ENCODE measurements at regions not wholly inside any gene's neighbourhood (a gene's known extent, or its start where the extent isn't known, plus 50 kb on each side); places are given as distances from the start of the nearest gene placed in this dataset.

DNA sequence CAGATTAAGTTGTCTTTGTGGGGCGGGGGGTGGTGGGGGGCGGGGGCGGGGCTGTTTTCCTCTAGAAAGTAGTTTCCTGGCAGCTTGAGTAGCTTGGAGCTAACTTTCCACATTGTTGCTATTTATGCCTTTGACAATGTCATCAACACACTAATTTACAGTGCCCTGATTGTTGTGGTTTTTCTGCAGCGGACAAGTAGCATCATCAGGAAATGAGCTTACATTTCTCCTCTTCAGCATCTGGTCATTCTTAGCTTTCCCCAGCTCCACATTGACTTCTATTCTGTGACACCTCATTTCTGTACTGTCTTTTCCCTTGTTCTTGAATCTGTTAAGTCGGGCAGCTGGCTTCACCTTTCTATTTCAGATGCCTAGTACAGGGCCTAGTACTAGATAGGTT, 112.3 kb upstream of the RAD23B start:
- Histone ChIP-seq H3K36me3 (no peaks in the 10 kb centered on the region), H3K9me3 (ENCODE audit: severe bottlenecking) (peaks cover 3% of the 10 kb centered on the region), H3K4me3 (ENCODE audit: low read depth, low read length) (no peak overlapping the region), H3K27me3 (ENCODE audit: insufficient read depth, low read depth, severe bottlenecking) (no peaks in the 10 kb centered on the region), H3K27ac (no peak overlapping the region)
- DNase-seq = no peak
- TF ChIP-seq, protein P1, sequence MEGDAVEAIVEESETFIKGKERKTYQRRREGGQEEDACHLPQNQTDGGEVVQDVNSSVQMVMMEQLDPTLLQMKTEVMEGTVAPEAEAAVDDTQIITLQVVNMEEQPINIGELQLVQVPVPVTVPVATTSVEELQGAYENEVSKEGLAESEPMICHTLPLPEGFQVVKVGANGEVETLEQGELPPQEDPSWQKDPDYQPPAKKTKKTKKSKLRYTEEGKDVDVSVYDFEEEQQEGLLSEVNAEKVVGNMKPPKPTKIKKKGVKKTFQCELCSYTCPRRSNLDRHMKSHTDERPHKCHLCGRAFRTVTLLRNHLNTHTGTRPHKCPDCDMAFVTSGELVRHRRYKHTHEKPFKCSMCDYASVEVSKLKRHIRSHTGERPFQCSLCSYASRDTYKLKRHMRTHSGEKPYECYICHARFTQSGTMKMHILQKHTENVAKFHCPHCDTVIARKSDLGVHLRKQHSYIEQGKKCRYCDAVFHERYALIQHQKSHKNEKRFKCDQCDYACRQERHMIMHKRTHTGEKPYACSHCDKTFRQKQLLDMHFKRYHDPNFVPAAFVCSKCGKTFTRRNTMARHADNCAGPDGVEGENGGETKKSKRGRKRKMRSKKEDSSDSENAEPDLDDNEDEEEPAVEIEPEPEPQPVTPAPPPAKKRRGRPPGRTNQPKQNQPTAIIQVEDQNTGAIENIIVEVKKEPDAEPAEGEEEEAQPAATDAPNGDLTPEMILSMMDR (IDR thresholded peaks at IDR 0.05; ENCODE audit: low read depth, low read length) = no peak

GRCh38 chr9:107172160-107172978, 110.7 kb upstream of the RAD23B start:
- Histone ChIP-seq H3K27ac (no peak overlapping the region), H3K27me3 (ENCODE audit: insufficient read depth, low read depth, severe bottlenecking) (no peaks in the 10 kb centered on the region), H3K4me3 (ENCODE audit: low read depth, low read length) (no peak overlapping the region), H3K9me3 (ENCODE audit: severe bottlenecking) (peaks cover 3% of the 10 kb centered on the region), H3K36me3 (no peaks in the 10 kb centered on the region)
- TF ChIP-seq, protein P1 (IDR thresholded peaks at IDR 0.05; ENCODE audit: low read depth, low read length) = peak; percentile 92
- peak; percentile 89 for DNase-seq

- Histone ChIP-seq H3K36me3 (no peaks in the 10 kb centered on the region), H3K27me3 (ENCODE audit: insufficient read depth, low read depth, severe bottlenecking) (no peaks in the 10 kb centered on the region), H3K4me3 (ENCODE audit: low read depth, low read length) (no peak overlapping the region), H3K27ac (no peak overlapping the region), H3K9me3 (ENCODE audit: severe bottlenecking) (peaks cover 3% of the 10 kb centered on the region)
- TF ChIP-seq, protein P1 (IDR thresholded peaks at IDR 0.05; ENCODE audit: low read depth, low read length) = no peak
- DNase-seq = no peak
Observed at GRCh38 chr9:107172979-107173347, 110.1 kb upstream of the RAD23B start.

DNA sequence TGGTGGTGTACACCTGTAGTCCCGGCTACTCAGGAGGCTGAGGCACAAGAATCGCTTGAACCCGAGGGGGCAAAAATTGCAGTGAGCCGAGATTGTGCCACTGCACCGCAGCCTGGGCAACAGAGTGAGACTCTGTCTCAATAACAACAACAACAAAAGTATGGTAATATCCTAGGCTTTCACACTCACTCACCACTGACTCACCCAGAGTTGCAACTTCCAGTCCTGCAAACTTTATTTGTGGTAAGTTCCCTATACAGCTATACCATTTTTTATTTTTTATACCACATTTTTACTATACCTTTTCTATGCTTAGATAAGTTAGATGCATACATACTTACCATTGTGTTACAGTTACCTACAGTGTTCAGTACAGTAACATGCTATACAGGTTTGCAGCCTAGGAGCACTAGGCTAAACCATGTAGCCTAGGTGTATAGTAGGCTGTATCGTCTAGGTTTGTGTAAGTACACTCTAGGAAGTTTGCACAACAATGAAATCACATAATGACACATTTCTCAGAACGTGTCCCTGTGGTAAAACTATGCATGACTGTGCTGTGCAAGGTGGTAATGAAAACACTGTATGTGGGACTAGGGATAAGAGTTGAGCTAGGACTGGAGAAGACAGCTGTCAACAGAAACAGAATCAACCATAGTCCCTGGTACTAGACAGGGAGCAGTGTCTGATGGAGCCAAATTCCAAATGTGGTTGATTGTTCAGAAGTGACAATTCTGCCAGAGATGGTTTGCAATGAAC, 109.5 kb upstream of the RAD23B start:
- Histone ChIP-seq H3K27me3 (ENCODE audit: insufficient read depth, low read depth, severe bottlenecking) (no peaks in the 10 kb centered on the region), H3K9me3 (ENCODE audit: severe bottlenecking) (peaks cover 3% of the 10 kb centered on the region)
- TF ChIP-seq, protein P1 (IDR thresholded peaks at IDR 0.05; ENCODE audit: low read depth, low read length) = no peak

GRCh38 chr9:107174441-107174840, 108.6 kb upstream of the RAD23B start:
- TF ChIP-seq, protein P1 (IDR thresholded peaks at IDR 0.05; ENCODE audit: low read depth, low read length) = no peak
- Histone ChIP-seq H3K27me3 (ENCODE audit: insufficient read depth, low read depth, severe bottlenecking) (no peaks in the 10 kb centered on the region), H3K36me3 (no peaks in the 10 kb centered on the region), H3K27ac (no peak overlapping the region), H3K4me3 (ENCODE audit: low read depth, low read length) (no peak overlapping the region), H3K9me3 (ENCODE audit: severe bottlenecking) (no peaks in the 10 kb centered on the region)
- DNase-seq = no peak

More for the DNA sequence above, 109.5 kb upstream of the RAD23B start:
- no peak for DNase-seq
- H3K4me3 ChIP-seq (ENCODE audit: low read depth, low read length) = no peak overlapping the region
- no peak overlapping the region for H3K27ac ChIP-seq
- H3K36me3 ChIP-seq = no peaks in the 10 kb centered on the region

All from WERI-Rb-1 (cell line).